K562 (cell line): ENCODE measurements at regions not wholly inside any gene's neighbourhood (a gene's known extent, or its start where the extent isn't known, plus 50 kb on each side); places are given as distances from the start of the nearest gene placed in this dataset.

Experiments
- ATAC-seq: fragments of 200-7000 bp; cut with Tn5 transposase; 3 replicates; pipeline ENCODE4 v1.9.1; 2020; ENCODE audit warnings: moderate library complexity
- BruUV-seq: library from RNA; stranded (reverse); fragments of 400-500 nt; replicated peaks from 2 replicates; lab custom pipeline; 2021; lab: Mats Ljungman, UMichigan
- CTCF ChIA-PET: fragments of 300-600 bp; formaldehyde crosslinking; extraction: SDS; loops from one replicate; lab custom pipeline; 2021; ENCODE audit warnings: low intra/inter-chr PET ratio; lab: Yijun Ruan, JAX
- POLR2A ChIA-PET: fragments of 300-600, 350-650 bp; sonication (Branson Sonifier 250); formaldehyde crosslinking; extraction: SDS; loops from one replicate; lab custom pipeline; 2021; ENCODE audit warnings: antibody characterized with exemption, inconsistent platforms; lab: Yijun Ruan, JAX
- DNase-seq, 4 experiments: peaks; one replicate each; pipeline versions ENCODE4 v3.0.0 to v3.0.0-alpha.2; 2011 to 2018; ENCODE audit warnings: low spot score in 3 of 4, mixed read lengths in 3 of 4; ENCODE audit errors: extremely low read depth in 1 of 4
- FAIRE-seq: peaks from 2 replicates; lab custom pipeline; 2011; peaks lifted over from hg19 to GRCh38; lab: Jason Lieb, UNC
- H2AFZ ChIP-seq: 2 replicates; pipeline ENCODE4 v1.6.0; 2011; ENCODE audit warnings: low read depth, low read length, control low read depth, inconsistent platforms
- H3K27ac ChIP-seq: fragments of 200-600 bp; 3 replicates; pipeline ENCODE4 v1.8.0; 2011; ENCODE audit warnings: low read depth, mild to moderate bottlenecking, control low read depth, inconsistent platforms, low read length, moderate library complexity, mixed read lengths; ENCODE audit errors: extremely low read depth
- H3K27me3 ChIP-seq, 2 experiments: fragments of 300-600 bp in 1 of 2; 2 replicates in 1 of 2; 3 replicates in 1 of 2; pipeline versions ENCODE4 v1.6.0 to v1.8.0; 2011; ENCODE audit warnings: inconsistent platforms in 2 of 2, low read length in 2 of 2, mild to moderate bottlenecking in 1 of 2, mixed read lengths in 1 of 2, moderate library complexity in 1 of 2; ENCODE audit not compliant: control insufficient read depth in 2 of 2, insufficient read depth in 2 of 2
- H3K36me3 ChIP-seq: fragments of 300-600 bp; 3 replicates; pipeline ENCODE4 v1.8.0; 2011; ENCODE audit warnings: mild to moderate bottlenecking, low read length, inconsistent platforms; ENCODE audit not compliant: control insufficient read depth, insufficient read depth
- H3K4me1 ChIP-seq, 2 experiments: fragments of 200-600 bp in 1 of 2; replicated peaks in 1 of 2; 2 replicates in 1 of 2; 3 replicates in 1 of 2; pipeline versions ENCODE4 v1.5.1 to v1.8.0; 2011; ENCODE audit warnings: inconsistent platforms in 2 of 2, low read length in 2 of 2, mild to moderate bottlenecking in 1 of 2, mixed read lengths in 1 of 2, moderate library complexity in 1 of 2; ENCODE audit not compliant: control insufficient read depth in 2 of 2, insufficient read depth in 2 of 2
- H3K4me2 ChIP-seq: 2 replicates; pipeline ENCODE4 v1.6.1; 2011; ENCODE audit warnings: low read length, control low read depth, inconsistent platforms, mixed read lengths; ENCODE audit not compliant: insufficient read depth
- H3K4me3 ChIP-seq: fragments of 200-600 bp; sonication (generic), shearing (Covaris generic); 2 replicates; pipeline ENCODE4 v1.5.1; 2016; ENCODE audit warnings: control low read depth, inconsistent platforms
- H3K79me2 ChIP-seq: fragments of 200-600 bp; 3 replicates; pipeline ENCODE4 v1.8.0; 2011; ENCODE audit warnings: low read length, inconsistent platforms; ENCODE audit not compliant: control insufficient read depth, insufficient read depth
- H3K9ac ChIP-seq, 2 experiments: 2 replicates each; pipeline versions ENCODE4 v1.6.0 to v1.6.1; 2011; ENCODE audit warnings: low read depth in 2 of 2, low read length in 2 of 2, control low read depth in 1 of 2, inconsistent platforms in 1 of 2, mild to moderate bottlenecking in 1 of 2, mixed read lengths in 1 of 2; ENCODE audit not compliant: insufficient read depth in 1 of 2
- H3K9me1 ChIP-seq: one replicate; pipeline ENCODE4 v1.6.0; 2011; ENCODE audit warnings: inconsistent platforms, mild to moderate bottlenecking, low read length, moderate library complexity; ENCODE audit not compliant: control insufficient read depth, insufficient read depth
- H3K9me3 ChIP-seq: replicated peaks from 2 replicates; pipeline ENCODE4 v1.5.1; 2011; ENCODE audit warnings: low read depth, low read length, inconsistent platforms; ENCODE audit not compliant: control insufficient read depth, insufficient read depth
- H4K20me1 ChIP-seq: replicated peaks from 2 replicates; pipeline ENCODE4 v1.6.1; 2011; ENCODE audit warnings: low read length, inconsistent platforms, mixed read lengths; ENCODE audit not compliant: control insufficient read depth, insufficient read depth
- CBFA2T3 ChIP-seq: fragments of 450-650 bp; IDR thresholded peaks from 2 replicates; pipeline ENCODE4 v1.6.1; 2017
- CHD1 ChIP-seq: fragments of 200-600 bp; sonication (generic); IDR thresholded peaks from one replicate; pipeline ENCODE4 v1.6.1; 2012; ENCODE audit warnings: mild to moderate bottlenecking, moderate library complexity, low read length, inconsistent platforms
- CREB5 ChIP-seq: fragments of 250-450 bp; sonication (Bioruptor Pico); IDR thresholded peaks from 2 replicates; pipeline ENCODE4 v1.5.0; 2020; ENCODE audit warnings: mild to moderate bottlenecking
- EHMT2 ChIP-seq: fragments of 450-650 bp; IDR thresholded peaks from 2 replicates; pipeline ENCODE4 v1.6.1; 2018; ENCODE audit warnings: antibody characterized with exemption
- ESRRB ChIP-seq: fragments of 250-450 bp; sonication (Bioruptor Pico); IDR thresholded peaks from 2 replicates; pipeline ENCODE4 v1.5.0; 2020; ENCODE audit warnings: mild to moderate bottlenecking, moderate library complexity, borderline replicate concordance
- EZH2 ChIP-seq: IDR thresholded peaks from 2 replicates; pipeline ENCODE4 v1.6.1; 2012; ENCODE audit warnings: low read depth, mild to moderate bottlenecking, inconsistent platforms, low read length, borderline replicate concordance
- FOSL1 ChIP-seq: fragments of 200-800 bp; sonication (Bioruptor generic); conservative IDR thresholded peaks from 2 replicates; pipeline ENCODE4 v1.6.1; 2016; ENCODE audit warnings: missing genetic modification characterization, missing compliant biosample characterization
- KLF13 ChIP-seq: fragments of 450-650 bp; IDR thresholded peaks from 2 replicates; pipeline ENCODE4 v1.6.1; 2016; ENCODE audit warnings: missing genetic modification characterization, low read depth, mild to moderate bottlenecking, missing compliant biosample characterization, moderate library complexity, borderline replicate concordance
- MEF2A ChIP-seq: IDR thresholded peaks from 2 replicates; pipeline ENCODE4 v1.6.1; 2011; ENCODE audit warnings: low read depth, mild to moderate bottlenecking, low read length, moderate library complexity; ENCODE audit not compliant: control insufficient read depth
- MEF2D ChIP-seq: conservative IDR thresholded peaks from 2 replicates; pipeline ENCODE4 v1.6.1; 2016; ENCODE audit warnings: low read depth, missing genetic modification characterization, missing compliant biosample characterization
- NFE2L1 ChIP-seq: fragments of 450-650 bp; IDR thresholded peaks from 2 replicates; pipeline ENCODE4 v1.6.1; 2016; ENCODE audit warnings: missing genetic modification characterization, low read depth, mild to moderate bottlenecking, missing compliant biosample characterization, moderate library complexity, borderline replicate concordance
- WGBS: fragments of 100-300 bp; shearing (Covaris generic); methylation state at CpG from one replicate; pipeline ENCODE4 v1.1.6; 2016; ENCODE audit warnings: low coverage, mixed read lengths; ENCODE audit not compliant: insufficient coverage; ENCODE audit errors: missing lambda C conversion rate; 5-methylcytosine and 5-hydroxymethylcytosine counted together
- in situ Hi-C: fragments of 300-500 bp; cut with MboI; formaldehyde crosslinking; loops from 4 replicates; pipeline ENCODE4 v1.15.0; 2018; ENCODE audit warnings: inconsistent platforms, mixed read lengths
- intact Hi-C: fragments of 100-400 bp; cut with micrococcal nuclease; formaldehyde crosslinking; loops from 2 replicates; pipeline ENCODE4 v1.14.2; 2022
- TF ChIP-seq, protein P1 (sequence below): sonication (generic); formaldehyde crosslinking; IDR thresholded peaks from 2 replicates; pipeline ENCODE4 v1.8.0; 2022; ENCODE audit warnings: missing genetic modification reagents, mild to moderate bottlenecking, moderate library complexity, borderline replicate concordance
- TF ChIP-seq, protein P2 (sequence below): fragments of 250-450 bp; sonication (Bioruptor Pico); IDR thresholded peaks from 2 replicates; pipeline ENCODE4 v1.8.0; 2022; ENCODE audit warnings: inconsistent platforms, mild to moderate bottlenecking, moderate library complexity, borderline replicate concordance

- peak; percentile 40; the same call in 1 of the 2 replicates for TF ChIP-seq FOSL1 (tag)
- TF ChIP-seq CHD1, result no peak
- Histone ChIP-seq H4K20me1 (no peaks in the 10 kb centered on the region), H3K9ac (no peak overlapping the region), H3K27me3 (no peaks in the 10 kb centered on the region), H3K4me2 (no peak overlapping the region), H3K27ac (no peak overlapping the region), H3K36me3 (no peaks in the 10 kb centered on the region), H3K4me3 (no peak overlapping the region), H3K9me1 (no peaks in the 10 kb centered on the region), H2AFZ (no peak overlapping the region), H3K79me2 (no peaks in the 10 kb centered on the region), H3K9me3 (0 out of 2 replicates have a peak, but pooled peaks cover 1% of the 10 kb centered on the region), H3K4me1 (no peaks in the 10 kb centered on the region)
- FAIRE-seq (no peak), ATAC-seq (no peak), DNase-seq (no peak)
- intact Hi-C loops, result no loop called here
- in situ Hi-C loops, result no loop called here
- ChIA-PET CTCF (no interaction called here), POLR2A (no interaction called here)
- 31% methylated on average over 5 of the region's 5 CpGs for WGBS
- no TSS peak for BruUV-seq
These were observed 374.5 kb downstream of the PLA2G4A start for GRCh38 chr1:187203257-187203656.

DNA sequence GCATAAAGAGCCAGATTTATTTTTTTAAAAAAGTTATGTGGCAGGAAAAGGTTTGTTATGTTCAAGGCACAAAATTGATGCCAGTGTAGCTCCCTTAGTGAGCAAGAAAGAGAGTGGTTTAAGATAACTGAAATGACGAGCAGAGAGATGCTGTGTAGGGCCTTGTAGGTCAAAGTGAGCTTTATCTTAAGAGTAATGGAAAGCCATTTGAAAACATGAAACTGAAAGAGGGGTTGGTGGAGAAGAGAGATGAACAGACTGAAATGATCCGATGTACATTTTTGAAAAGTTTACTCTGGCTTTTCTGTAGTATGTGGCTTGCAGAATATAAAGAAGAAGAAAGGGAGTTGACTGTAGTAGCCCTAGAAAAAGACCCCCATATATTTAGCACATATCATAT, 383.6 kb downstream of the PLA2G4A start:
- WGBS, result 4% methylated on average over 2 of the region's 2 CpGs
- TF ChIP-seq CREB5 (CRISPR knock-in tag), result no peak
- no peak for TF ChIP-seq ESRRB (CRISPR knock-in tag)
- no peak for TF ChIP-seq MEF2D (tag)
- TF ChIP-seq MEF2A, result no peak
- TF ChIP-seq EHMT2, result no peak
- TF ChIP-seq, protein P1, sequence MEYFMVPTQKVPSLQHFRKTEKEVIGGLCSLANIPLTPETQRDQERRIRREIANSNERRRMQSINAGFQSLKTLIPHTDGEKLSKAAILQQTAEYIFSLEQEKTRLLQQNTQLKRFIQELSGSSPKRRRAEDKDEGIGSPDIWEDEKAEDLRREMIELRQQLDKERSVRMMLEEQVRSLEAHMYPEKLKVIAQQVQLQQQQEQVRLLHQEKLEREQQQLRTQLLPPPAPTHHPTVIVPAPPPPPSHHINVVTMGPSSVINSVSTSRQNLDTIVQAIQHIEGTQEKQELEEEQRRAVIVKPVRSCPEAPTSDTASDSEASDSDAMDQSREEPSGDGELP (CRISPR knock-in tag), result no peak
- TF ChIP-seq, protein P2, sequence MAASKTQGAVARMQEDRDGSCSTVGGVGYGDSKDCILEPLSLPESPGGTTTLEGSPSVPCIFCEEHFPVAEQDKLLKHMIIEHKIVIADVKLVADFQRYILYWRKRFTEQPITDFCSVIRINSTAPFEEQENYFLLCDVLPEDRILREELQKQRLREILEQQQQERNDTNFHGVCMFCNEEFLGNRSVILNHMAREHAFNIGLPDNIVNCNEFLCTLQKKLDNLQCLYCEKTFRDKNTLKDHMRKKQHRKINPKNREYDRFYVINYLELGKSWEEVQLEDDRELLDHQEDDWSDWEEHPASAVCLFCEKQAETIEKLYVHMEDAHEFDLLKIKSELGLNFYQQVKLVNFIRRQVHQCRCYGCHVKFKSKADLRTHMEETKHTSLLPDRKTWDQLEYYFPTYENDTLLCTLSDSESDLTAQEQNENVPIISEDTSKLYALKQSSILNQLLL (CRISPR knock-in tag), result no peak
- TF ChIP-seq KLF13 (tag), result no peak
- TF ChIP-seq CBFA2T3, result no peak
- no peak for TF ChIP-seq EZH2
- no peak for TF ChIP-seq NFE2L1 (tag)

More for the DNA sequence above, 383.6 kb downstream of the PLA2G4A start:
- Histone ChIP-seq H3K4me3 (no peak overlapping the region), H3K9me1 (no peaks in the 10 kb centered on the region), H3K27me3 (no peaks in the 10 kb centered on the region), H3K36me3 (no peaks in the 10 kb centered on the region), H3K9me3 (no peaks in the 10 kb centered on the region), H2AFZ (no peak overlapping the region), H3K4me2 (no peak overlapping the region), H3K27ac (no peak overlapping the region), H4K20me1 (no peaks in the 10 kb centered on the region), H3K9ac (no peak overlapping the region), H3K4me1 (no peaks in the 10 kb centered on the region), H3K79me2 (no peaks in the 10 kb centered on the region)
- DNase-seq (no peak), FAIRE-seq (no peak), ATAC-seq (no peak)
- BruUV-seq, result no TSS peak
- intact Hi-C loops, result no loop called here
- in situ Hi-C loops, result no loop called here
- ChIA-PET CTCF (no interaction called here), POLR2A (no interaction called here)
